ENCODE measurements at regions not wholly inside any gene's neighbourhood (a gene's known extent, or its start where the extent isn't known, plus 50 kb on each side); places are given as distances from the start of the nearest gene placed in this dataset.

DNA sequence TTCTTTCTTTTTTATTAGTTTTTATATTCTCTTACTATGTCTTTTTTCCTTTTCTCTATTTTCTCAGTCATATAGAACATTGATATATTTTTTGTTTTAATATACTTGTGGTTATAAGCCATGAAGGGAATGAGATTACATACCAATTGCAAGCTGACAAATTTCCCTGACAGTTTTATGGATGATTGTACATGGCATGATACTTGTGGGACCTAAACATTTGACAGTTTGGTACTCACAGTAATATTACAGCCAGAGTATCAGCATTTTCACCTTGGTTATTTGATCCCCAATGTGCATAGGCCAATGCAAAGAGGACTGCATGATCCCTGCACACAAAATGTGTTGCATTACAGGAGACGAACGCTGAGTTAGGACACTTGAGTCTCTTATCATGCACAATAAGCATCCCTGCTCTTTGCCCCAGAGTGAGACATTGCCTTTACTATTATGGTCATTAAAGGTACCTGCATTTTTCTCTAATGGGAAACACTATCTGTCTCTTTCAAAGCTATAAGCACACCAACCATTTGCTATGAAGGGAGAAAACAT is 713.4 kb upstream of the PCDH20 start:
- TF ChIP-seq, protein P1, sequence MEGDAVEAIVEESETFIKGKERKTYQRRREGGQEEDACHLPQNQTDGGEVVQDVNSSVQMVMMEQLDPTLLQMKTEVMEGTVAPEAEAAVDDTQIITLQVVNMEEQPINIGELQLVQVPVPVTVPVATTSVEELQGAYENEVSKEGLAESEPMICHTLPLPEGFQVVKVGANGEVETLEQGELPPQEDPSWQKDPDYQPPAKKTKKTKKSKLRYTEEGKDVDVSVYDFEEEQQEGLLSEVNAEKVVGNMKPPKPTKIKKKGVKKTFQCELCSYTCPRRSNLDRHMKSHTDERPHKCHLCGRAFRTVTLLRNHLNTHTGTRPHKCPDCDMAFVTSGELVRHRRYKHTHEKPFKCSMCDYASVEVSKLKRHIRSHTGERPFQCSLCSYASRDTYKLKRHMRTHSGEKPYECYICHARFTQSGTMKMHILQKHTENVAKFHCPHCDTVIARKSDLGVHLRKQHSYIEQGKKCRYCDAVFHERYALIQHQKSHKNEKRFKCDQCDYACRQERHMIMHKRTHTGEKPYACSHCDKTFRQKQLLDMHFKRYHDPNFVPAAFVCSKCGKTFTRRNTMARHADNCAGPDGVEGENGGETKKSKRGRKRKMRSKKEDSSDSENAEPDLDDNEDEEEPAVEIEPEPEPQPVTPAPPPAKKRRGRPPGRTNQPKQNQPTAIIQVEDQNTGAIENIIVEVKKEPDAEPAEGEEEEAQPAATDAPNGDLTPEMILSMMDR (IDR thresholded peaks at IDR 0.05) = no peak
- no peak for TF ChIP-seq POLR2A (IDR thresholded peaks at IDR 0.05)
